ENCODE measurements at regions not wholly inside any gene's neighbourhood (a gene's known extent, or its start where the extent isn't known, plus 50 kb on each side); places are given as distances from the start of the nearest gene placed in this dataset.

DNA sequence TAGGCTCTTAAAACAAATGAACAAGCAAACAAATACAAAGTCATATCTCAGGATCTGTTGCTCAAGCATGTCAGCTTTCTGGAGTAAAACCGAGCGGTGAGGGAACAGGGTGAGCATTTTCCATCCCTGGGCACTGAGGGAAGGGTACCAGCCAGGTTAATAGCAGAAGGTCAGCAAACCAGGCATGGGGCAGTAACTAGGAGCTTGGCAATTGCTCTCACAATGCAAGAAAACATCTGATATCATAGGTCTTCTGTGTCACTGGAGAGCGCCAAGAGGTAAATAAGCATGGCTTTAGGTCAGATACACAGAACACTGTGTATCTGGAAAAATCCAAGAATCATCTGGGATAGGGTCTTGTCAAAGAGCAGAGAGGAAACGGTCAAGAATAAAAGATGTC is 521.7 kb upstream of the AUTS2 start:
- TF ChIP-seq POLR2AphosphoS5 (IDR thresholded peaks at IDR 0.05; ENCODE audit: borderline replicate concordance, low read depth, low read length): no peak
- no peak for TF ChIP-seq EZH2 (IDR thresholded peaks at IDR 0.05)
